ENCODE measurements at regions not wholly inside any gene's neighbourhood (a gene's known extent, or its start where the extent isn't known, plus 50 kb on each side); places are given as distances from the start of the nearest gene placed in this dataset.

- Histone ChIP-seq H3K36me3 (ENCODE audit: control insufficient read depth, insufficient read depth, low read length) (no peaks in the 10 kb centered on the region), H3K9ac (ENCODE audit: low read length) (no peak overlapping the region), H3K18ac (ENCODE audit: low read length) (peak overlapping the region; percentile 0), H3K79me2 (ENCODE audit: control insufficient read depth, insufficient read depth, low read length) (no peaks in the 10 kb centered on the region), H3K4ac (ENCODE audit: low read depth, low read length) (no peak overlapping the region), H3K27me3 (ENCODE audit: insufficient read depth, low read length, poor library complexity) (no peaks in the 10 kb centered on the region), H3K4me2 (ENCODE audit: low read length) (no peak overlapping the region), H3K4me1 (ENCODE audit: control insufficient read depth, low read depth, low read length) (peaks cover 4% of the 10 kb centered on the region), H2BK120ac (ENCODE audit: low read depth, low read length) (no peak overlapping the region), H2AK5ac (ENCODE audit: low read length) (no peak overlapping the region), H3K56ac (ENCODE audit: low read length) (peak overlapping the region; percentile 18), H3K27ac (ENCODE audit: low read depth, low read length) (no peak overlapping the region), H3K4me3 (ENCODE audit: low read length) (no peak overlapping the region), H4K8ac (ENCODE audit: low read depth, low read length) (no peak overlapping the region), H3K23ac (ENCODE audit: low read length) (no peak overlapping the region), H2BK15ac (replicated peaks; ENCODE audit: low read depth) (no peak overlapping the region), H4K5ac (ENCODE audit: low read length) (no peak overlapping the region), H2BK5ac (ENCODE audit: low read length) (no peak overlapping the region), H3K79me1 (ENCODE audit: low read length) (no peaks in the 10 kb centered on the region)
- no CpG with 5 or more reads among the region's 10 CpGs for WGBS (ENCODE audit: extremely low coverage, insufficient coverage, low lambda C conversion rate)
- DNase-seq = no peak
These were observed 368.6 kb downstream of the FOXL1 start for GRCh38 chr16:86946981-86947380.

GRCh38 chr16:86948046-86948445 is 369.1 kb downstream of the C16orf95 start:
- H3K79me1 ChIP-seq (ENCODE audit: low read length) = no peaks in the 10 kb centered on the region
- DNase-seq = no peak
- peak overlapping the region; percentile 38 for H2AK5ac ChIP-seq (ENCODE audit: low read length)
- H3K9ac ChIP-seq (ENCODE audit: low read length) = no peak overlapping the region
- H3K27ac ChIP-seq (ENCODE audit: low read depth, low read length) = no peak overlapping the region
- H2BK5ac ChIP-seq (ENCODE audit: low read length) = no peak overlapping the region
- peak overlapping the region; percentile 11 for H3K56ac ChIP-seq (ENCODE audit: low read length)
- H4K8ac ChIP-seq (ENCODE audit: low read depth, low read length) = no peak overlapping the region
- H3K4ac ChIP-seq (ENCODE audit: low read depth, low read length) = no peak overlapping the region
- H3K4me2 ChIP-seq (ENCODE audit: low read length) = no peak overlapping the region
- no peak overlapping the region for H4K5ac ChIP-seq (ENCODE audit: low read length)
- no CpG with 5 or more reads among the region's 12 CpGs for WGBS (ENCODE audit: extremely low coverage, insufficient coverage, low lambda C conversion rate)
- no peak overlapping the region for H3K4me3 ChIP-seq (ENCODE audit: low read length)
- no peaks in the 10 kb centered on the region for H3K27me3 ChIP-seq (ENCODE audit: insufficient read depth, low read length, poor library complexity)
- no peak overlapping the region for H3K23ac ChIP-seq (ENCODE audit: low read length)
- no peak overlapping the region for H3K18ac ChIP-seq (ENCODE audit: low read length)
- H3K79me2 ChIP-seq (ENCODE audit: control insufficient read depth, insufficient read depth, low read length) = no peaks in the 10 kb centered on the region
- no peak overlapping the region for H2BK120ac ChIP-seq (ENCODE audit: low read depth, low read length)
- H3K36me3 ChIP-seq (ENCODE audit: control insufficient read depth, insufficient read depth, low read length) = no peaks in the 10 kb centered on the region
- H2BK15ac ChIP-seq (replicated peaks; ENCODE audit: low read depth) = no peak overlapping the region
- peaks cover 4% of the 10 kb centered on the region for H3K4me1 ChIP-seq (ENCODE audit: control insufficient read depth, low read depth, low read length)

GRCh38 chr16:86949116-86949515 is 368.1 kb downstream of the C16orf95 start:
- no peak overlapping the region for H3K23ac ChIP-seq (ENCODE audit: low read length)
- no peak for DNase-seq
- no peaks in the 10 kb centered on the region for H3K27me3 ChIP-seq (ENCODE audit: insufficient read depth, low read length, poor library complexity)
- no peak overlapping the region for H3K56ac ChIP-seq (ENCODE audit: low read length)
- H3K18ac ChIP-seq (ENCODE audit: low read length) = no peak overlapping the region
- no peak overlapping the region for H3K4me3 ChIP-seq (ENCODE audit: low read length)
- no CpG with 5 or more reads among the region's 14 CpGs for WGBS (ENCODE audit: extremely low coverage, insufficient coverage, low lambda C conversion rate)
- H2BK5ac ChIP-seq (ENCODE audit: low read length) = no peak overlapping the region
- H3K79me2 ChIP-seq (ENCODE audit: control insufficient read depth, insufficient read depth, low read length) = no peaks in the 10 kb centered on the region
- H2BK15ac ChIP-seq (replicated peaks; ENCODE audit: low read depth) = no peak overlapping the region
- no peak overlapping the region for H4K8ac ChIP-seq (ENCODE audit: low read depth, low read length)
- no peak overlapping the region for H3K4ac ChIP-seq (ENCODE audit: low read depth, low read length)
- no peak overlapping the region for H3K9ac ChIP-seq (ENCODE audit: low read length)
- H2AK5ac ChIP-seq (ENCODE audit: low read length) = no peak overlapping the region
- H3K4me1 ChIP-seq (ENCODE audit: control insufficient read depth, low read depth, low read length) = peaks cover 6% of the 10 kb centered on the region
- H3K4me2 ChIP-seq (ENCODE audit: low read length) = no peak overlapping the region
- no peak overlapping the region for H3K27ac ChIP-seq (ENCODE audit: low read depth, low read length)
- H4K5ac ChIP-seq (ENCODE audit: low read length) = no peak overlapping the region
- H3K36me3 ChIP-seq (ENCODE audit: control insufficient read depth, insufficient read depth, low read length) = no peaks in the 10 kb centered on the region
- no peaks in the 10 kb centered on the region for H3K79me1 ChIP-seq (ENCODE audit: low read length)
- H2BK120ac ChIP-seq (ENCODE audit: low read depth, low read length) = no peak overlapping the region

- no peak overlapping the region for H3K9ac ChIP-seq (ENCODE audit: low read length)
- H3K18ac ChIP-seq (ENCODE audit: low read length) = no peak overlapping the region
- WGBS (ENCODE audit: extremely low coverage, insufficient coverage, low lambda C conversion rate) = no CpG with 5 or more reads among the region's 3 CpGs
- H3K79me1 ChIP-seq (ENCODE audit: low read length) = no peaks in the 10 kb centered on the region
- no peak overlapping the region for H2AK5ac ChIP-seq (ENCODE audit: low read length)
- H3K36me3 ChIP-seq (ENCODE audit: control insufficient read depth, insufficient read depth, low read length) = no peaks in the 10 kb centered on the region
- no peak overlapping the region for H3K4me2 ChIP-seq (ENCODE audit: low read length)
- no peak overlapping the region for H3K4me3 ChIP-seq (ENCODE audit: low read length)
- H3K56ac ChIP-seq (ENCODE audit: low read length) = no peak overlapping the region
- H3K27me3 ChIP-seq (ENCODE audit: insufficient read depth, low read length, poor library complexity) = no peaks in the 10 kb centered on the region
- H3K23ac ChIP-seq (ENCODE audit: low read length) = no peak overlapping the region
- H2BK15ac ChIP-seq (replicated peaks; ENCODE audit: low read depth) = no peak overlapping the region
- H4K8ac ChIP-seq (ENCODE audit: low read depth, low read length) = no peak overlapping the region
- H2BK120ac ChIP-seq (ENCODE audit: low read depth, low read length) = no peak overlapping the region
- no peak overlapping the region for H2BK5ac ChIP-seq (ENCODE audit: low read length)
- no peak overlapping the region for H3K4ac ChIP-seq (ENCODE audit: low read depth, low read length)
- no peaks in the 10 kb centered on the region for H3K79me2 ChIP-seq (ENCODE audit: control insufficient read depth, insufficient read depth, low read length)
- H4K5ac ChIP-seq (ENCODE audit: low read length) = no peak overlapping the region
- peaks cover 6% of the 10 kb centered on the region for H3K4me1 ChIP-seq (ENCODE audit: control insufficient read depth, low read depth, low read length)
- H3K27ac ChIP-seq (ENCODE audit: low read depth, low read length) = no peak overlapping the region
- no peak for DNase-seq
These were observed 367.6 kb downstream of the C16orf95 start for GRCh38 chr16:86949630-86950029.

GRCh38 chr16:86951041-86951822 is 366.0 kb downstream of the C16orf95 start:
- Histone ChIP-seq H3K79me2 (ENCODE audit: control insufficient read depth, insufficient read depth, low read length) (no peaks in the 10 kb centered on the region), H3K4ac (ENCODE audit: low read depth, low read length) (no peak overlapping the region), H4K8ac (ENCODE audit: low read depth, low read length) (no peak overlapping the region), H2AK5ac (ENCODE audit: low read length) (no peak overlapping the region), H3K79me1 (ENCODE audit: low read length) (no peaks in the 10 kb centered on the region), H3K4me2 (ENCODE audit: low read length) (no peak overlapping the region), H3K4me1 (ENCODE audit: control insufficient read depth, low read depth, low read length) (peaks cover 2% of the 10 kb centered on the region), H3K27me3 (ENCODE audit: insufficient read depth, low read length, poor library complexity) (no peaks in the 10 kb centered on the region), H2BK15ac (replicated peaks; ENCODE audit: low read depth) (no peak overlapping the region), H3K4me3 (ENCODE audit: low read length) (no peak overlapping the region), H3K9ac (ENCODE audit: low read length) (no peak overlapping the region), H3K23ac (ENCODE audit: low read length) (no peak overlapping the region), H2BK120ac (ENCODE audit: low read depth, low read length) (no peak overlapping the region), H3K36me3 (ENCODE audit: control insufficient read depth, insufficient read depth, low read length) (no peaks in the 10 kb centered on the region), H3K56ac (ENCODE audit: low read length) (no peak overlapping the region), H2BK5ac (ENCODE audit: low read length) (no peak overlapping the region), H3K18ac (ENCODE audit: low read length) (no peak overlapping the region), H4K5ac (ENCODE audit: low read length) (no peak overlapping the region), H3K27ac (ENCODE audit: low read depth, low read length) (no peak overlapping the region)
- DNase-seq = no peak
- 100% methylated on average over 4 of the region's 7 CpGs for WGBS (ENCODE audit: extremely low coverage, insufficient coverage, low lambda C conversion rate)
